HepG2 (cell line): ENCODE measurements at regions not wholly inside any gene's neighbourhood (a gene's known extent, or its start where the extent isn't known, plus 50 kb on each side); places are given as distances from the start of the nearest gene placed in this dataset.

ENCODE experiments used
- ATAC-seq: fragments of 200-7000 bp; cut with Tn5 transposase; 3 replicates; pipeline ENCODE4 v1.9.1; 2020; ENCODE audit warnings: mild to moderate bottlenecking, moderate library complexity
- BruUV-seq: library from RNA; stranded (reverse); fragments of 400-500 nt; replicated peaks from 2 replicates; lab custom pipeline; 2021; lab: Mats Ljungman, UMichigan
- CTCF ChIA-PET: fragments of 300-600 bp; formaldehyde crosslinking; extraction: SDS; loops from one replicate; lab custom pipeline; 2021; ENCODE audit warnings: low total read pairs, inconsistent platforms, low intra/inter-chr PET ratio; lab: Yijun Ruan, JAX
- POLR2A ChIA-PET: fragments of 350-600 bp; sonication (Branson Sonifier 250); formaldehyde crosslinking; loops from one replicate; lab custom pipeline; 2020; ENCODE audit warnings: antibody characterized with exemption, inconsistent platforms; lab: Yijun Ruan, JAX
- DNase-seq: peaks from one replicate; pipeline ENCODE4 v3.0.0-alpha.2; 2015; ENCODE audit warnings: low spot score
- FAIRE-seq: peaks from 3 replicates; lab custom pipeline; 2011; peaks lifted over from hg19 to GRCh38; lab: Jason Lieb, UNC
- H2AFZ ChIP-seq: one replicate; pipeline ENCODE4 v1.6.1; 2011; ENCODE audit warnings: low read length, inconsistent platforms
- H3K27ac ChIP-seq: fragments of 300-600 bp; 3 replicates; pipeline ENCODE4 v1.8.0; 2011; ENCODE audit warnings: mixed run types, mild to moderate bottlenecking, mixed read lengths, low read length, inconsistent platforms; ENCODE audit not compliant: insufficient read depth; ENCODE audit errors: extremely low read length
- H3K27me3 ChIP-seq, 2 experiments: fragments of 200-600 bp in 1 of 2; 2 replicates in 1 of 2; 3 replicates in 1 of 2; pipeline versions ENCODE4 v1.6.0 to v1.8.0; 2011; ENCODE audit warnings: low read length in 2 of 2, mild to moderate bottlenecking in 2 of 2, moderate library complexity in 2 of 2, inconsistent platforms in 1 of 2; ENCODE audit not compliant: insufficient read depth in 2 of 2, control insufficient read depth in 1 of 2
- H3K36me3 ChIP-seq, 2 experiments: fragments of 200-600 bp in 1 of 2; replicated peaks in 1 of 2; 2 replicates in 1 of 2; 3 replicates in 1 of 2; pipeline versions ENCODE4 v1.5.1 to v1.8.0; 2011; ENCODE audit warnings: low read length in 2 of 2, inconsistent platforms in 1 of 2; ENCODE audit not compliant: insufficient read depth in 2 of 2, control insufficient read depth in 1 of 2
- H3K4me1 ChIP-seq: 2 replicates; pipeline ENCODE4 v1.5.1; 2012; ENCODE audit warnings: low read length, inconsistent platforms; ENCODE audit not compliant: insufficient read depth
- H3K4me2 ChIP-seq: 2 replicates; pipeline ENCODE4 v1.6.0; 2011; ENCODE audit warnings: low read depth, low read length, inconsistent platforms
- H3K4me3 ChIP-seq, 3 experiments: fragments of 200-600 bp in 1 of 3; sonication (generic), shearing (Covaris generic) in 1 of 3; replicated peaks in 1 of 3; 2 replicates each; pipeline ENCODE4 v1.5.1; 2011 to 2016; ENCODE audit warnings: low read length in 3 of 3, inconsistent platforms in 2 of 3, low read depth in 2 of 3, mild to moderate bottlenecking in 2 of 3, control low read depth in 1 of 3, mixed read lengths in 1 of 3; ENCODE audit not compliant: insufficient read depth in 1 of 3
- H3K79me2 ChIP-seq: one replicate; pipeline ENCODE4 v1.6.1; 2011; ENCODE audit warnings: low read length, inconsistent platforms; ENCODE audit not compliant: insufficient read depth
- H3K9ac ChIP-seq: 2 replicates; pipeline ENCODE4 v1.6.0; 2011; ENCODE audit warnings: mild to moderate bottlenecking, low read depth, low read length, inconsistent platforms; ENCODE audit not compliant: insufficient read depth
- H3K9me3 ChIP-seq: 2 replicates; pipeline ENCODE4 v1.5.1; 2012; ENCODE audit warnings: mild to moderate bottlenecking, low read length
- H4K20me1 ChIP-seq: 2 replicates; pipeline ENCODE4 v1.6.0; 2011; ENCODE audit warnings: inconsistent platforms, mild to moderate bottlenecking, low read length, moderate library complexity; ENCODE audit not compliant: insufficient read depth
- E2F1 ChIP-seq: sonication (generic); formaldehyde crosslinking; IDR thresholded peaks from 2 replicates; pipeline ENCODE4 v1.5.0; 2020; ENCODE audit warnings: missing genetic modification reagents
- FOXM1 ChIP-seq: sonication (generic); formaldehyde crosslinking; IDR thresholded peaks from 2 replicates; pipeline ENCODE4 v1.5.0; 2020; ENCODE audit warnings: missing genetic modification reagents
- RARG ChIP-seq: sonication (generic); formaldehyde crosslinking; IDR thresholded peaks from 2 replicates; pipeline ENCODE4 v1.4.0; 2020; ENCODE audit warnings: low read depth, mild to moderate bottlenecking, missing genetic modification reagents
- STAG1 ChIP-seq: sonication (generic); formaldehyde crosslinking; IDR thresholded peaks from 2 replicates; pipeline ENCODE4 v1.4.0; 2020; ENCODE audit warnings: missing genetic modification reagents
- ZNF296 ChIP-seq: sonication (generic); formaldehyde crosslinking; conservative IDR thresholded peaks from 2 replicates; pipeline ENCODE4 v1.5.0; 2020; ENCODE audit warnings: mild to moderate bottlenecking, missing genetic modification reagents
- ZNF318 ChIP-seq: sonication (generic); formaldehyde crosslinking; IDR thresholded peaks from 2 replicates; pipeline ENCODE4 v1.4.0; 2020; ENCODE audit warnings: mild to moderate bottlenecking, missing genetic modification reagents
- ZNF446 ChIP-seq: sonication (generic); formaldehyde crosslinking; IDR thresholded peaks from 2 replicates; pipeline ENCODE4 v1.5.0; 2020; ENCODE audit warnings: mild to moderate bottlenecking, missing genetic modification reagents
- WGBS: methylation state at CpG from one replicate; pipeline ENCODE4 v1.1.6; 2017; ENCODE audit warnings: low lambda C conversion rate; 5-methylcytosine and 5-hydroxymethylcytosine counted together
- in situ Hi-C: cut with HindIII; loops from 2 replicates; pipeline ENCODE4 v1.10.0; 2017; ENCODE audit warnings: low pct_unique_long_range_greater_than_20kb; ENCODE audit not compliant: extremely low pct_ligation_motif_present
- intact Hi-C: fragments of 100-400 bp; cut with micrococcal nuclease; formaldehyde crosslinking; loops from one replicate; pipeline ENCODE4 v1.10.0; 2022; ENCODE audit not compliant: unreplicated experiment
- TF ChIP-seq, protein P1 (sequence below): sonication (generic); formaldehyde crosslinking; IDR thresholded peaks from 2 replicates; pipeline ENCODE4 v1.5.1; 2020; ENCODE audit warnings: mild to moderate bottlenecking, missing genetic modification reagents, borderline replicate concordance

DNA sequence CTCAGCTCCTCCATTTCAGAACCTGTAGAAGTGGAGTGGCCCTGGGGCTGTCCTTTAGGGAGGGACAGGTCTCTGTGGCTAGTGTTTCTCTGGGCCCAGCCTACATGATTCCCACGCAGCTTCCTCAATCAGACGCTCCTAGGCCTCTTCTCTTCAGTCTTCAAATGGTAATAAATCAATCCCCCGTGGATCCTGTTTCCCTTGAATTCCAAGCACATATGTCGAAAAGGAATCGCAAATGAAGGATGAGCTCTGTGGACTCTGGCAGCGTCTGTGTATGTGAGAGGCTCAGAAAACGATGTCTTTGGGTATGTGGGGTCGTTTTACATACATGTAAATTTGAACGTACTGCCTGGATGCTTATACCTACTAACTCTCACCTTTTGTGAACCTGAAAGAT lies 98.5 kb upstream of the ST8SIA3 start (continued):
- TF ChIP-seq, protein P1, sequence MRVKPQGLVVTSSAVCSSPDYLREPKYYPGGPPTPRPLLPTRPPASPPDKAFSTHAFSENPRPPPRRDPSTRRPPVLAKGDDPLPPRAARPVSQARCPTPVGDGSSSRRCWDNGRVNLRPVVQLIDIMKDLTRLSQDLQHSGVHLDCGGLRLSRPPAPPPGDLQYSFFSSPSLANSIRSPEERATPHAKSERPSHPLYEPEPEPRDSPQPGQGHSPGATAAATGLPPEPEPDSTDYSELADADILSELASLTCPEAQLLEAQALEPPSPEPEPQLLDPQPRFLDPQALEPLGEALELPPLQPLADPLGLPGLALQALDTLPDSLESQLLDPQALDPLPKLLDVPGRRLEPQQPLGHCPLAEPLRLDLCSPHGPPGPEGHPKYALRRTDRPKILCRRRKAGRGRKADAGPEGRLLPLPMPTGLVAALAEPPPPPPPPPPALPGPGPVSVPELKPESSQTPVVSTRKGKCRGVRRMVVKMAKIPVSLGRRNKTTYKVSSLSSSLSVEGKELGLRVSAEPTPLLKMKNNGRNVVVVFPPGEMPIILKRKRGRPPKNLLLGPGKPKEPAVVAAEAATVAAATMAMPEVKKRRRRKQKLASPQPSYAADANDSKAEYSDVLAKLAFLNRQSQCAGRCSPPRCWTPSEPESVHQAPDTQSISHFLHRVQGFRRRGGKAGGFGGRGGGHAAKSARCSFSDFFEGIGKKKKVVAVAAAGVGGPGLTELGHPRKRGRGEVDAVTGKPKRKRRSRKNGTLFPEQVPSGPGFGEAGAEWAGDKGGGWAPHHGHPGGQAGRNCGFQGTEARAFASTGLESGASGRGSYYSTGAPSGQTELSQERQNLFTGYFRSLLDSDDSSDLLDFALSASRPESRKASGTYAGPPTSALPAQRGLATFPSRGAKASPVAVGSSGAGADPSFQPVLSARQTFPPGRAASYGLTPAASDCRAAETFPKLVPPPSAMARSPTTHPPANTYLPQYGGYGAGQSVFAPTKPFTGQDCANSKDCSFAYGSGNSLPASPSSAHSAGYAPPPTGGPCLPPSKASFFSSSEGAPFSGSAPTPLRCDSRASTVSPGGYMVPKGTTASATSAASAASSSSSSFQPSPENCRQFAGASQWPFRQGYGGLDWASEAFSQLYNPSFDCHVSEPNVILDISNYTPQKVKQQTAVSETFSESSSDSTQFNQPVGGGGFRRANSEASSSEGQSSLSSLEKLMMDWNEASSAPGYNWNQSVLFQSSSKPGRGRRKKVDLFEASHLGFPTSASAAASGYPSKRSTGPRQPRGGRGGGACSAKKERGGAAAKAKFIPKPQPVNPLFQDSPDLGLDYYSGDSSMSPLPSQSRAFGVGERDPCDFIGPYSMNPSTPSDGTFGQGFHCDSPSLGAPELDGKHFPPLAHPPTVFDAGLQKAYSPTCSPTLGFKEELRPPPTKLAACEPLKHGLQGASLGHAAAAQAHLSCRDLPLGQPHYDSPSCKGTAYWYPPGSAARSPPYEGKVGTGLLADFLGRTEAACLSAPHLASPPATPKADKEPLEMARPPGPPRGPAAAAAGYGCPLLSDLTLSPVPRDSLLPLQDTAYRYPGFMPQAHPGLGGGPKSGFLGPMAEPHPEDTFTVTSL = no peak
- TF ChIP-seq ZNF446 (CRISPR knock-in tag) (no peak), FOXM1 (CRISPR knock-in tag) (no peak), E2F1 (CRISPR knock-in tag) (no peak), ZNF296 (CRISPR knock-in tag) (no peak), STAG1 (no peak)

DNA sequence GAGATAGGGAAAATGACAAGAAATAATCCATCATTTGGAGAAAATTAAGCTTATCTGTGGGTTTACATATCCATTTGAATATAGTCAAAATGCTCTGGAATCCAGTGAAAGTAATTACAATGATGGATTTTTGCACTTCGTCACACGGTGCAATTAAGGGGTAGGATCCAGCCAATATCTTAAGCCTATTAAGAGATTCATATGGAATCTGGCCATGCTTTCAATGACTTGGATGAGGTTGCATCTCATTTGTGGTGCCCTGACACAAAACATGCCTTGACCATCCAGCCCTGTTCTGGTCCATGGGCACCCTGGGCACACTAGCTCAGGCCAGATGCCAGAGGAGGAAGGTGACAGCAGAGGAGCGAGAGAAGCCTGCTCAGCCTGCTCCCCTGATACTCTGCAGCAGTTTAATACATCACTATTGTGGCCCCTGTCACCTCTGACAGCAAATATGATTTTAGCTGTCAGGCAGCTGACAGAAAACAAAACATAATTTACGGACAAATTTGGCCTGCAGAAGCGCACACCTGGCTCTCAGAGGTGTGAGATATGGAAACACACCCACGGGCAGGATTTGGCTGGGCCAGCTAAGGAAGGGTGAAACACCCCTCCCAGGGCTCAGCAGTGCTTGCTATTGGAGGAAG lies 94.1 kb upstream of the ST8SIA3 start:
- Histone ChIP-seq H3K4me3 (no peak overlapping the region), H3K79me2 (no peaks in the 10 kb centered on the region), H2AFZ (no peak overlapping the region), H3K9ac (no peak overlapping the region), H3K4me1 (no peaks in the 10 kb centered on the region), H3K36me3 (no peaks in the 10 kb centered on the region), H3K4me2 (no peak overlapping the region), H3K27me3 (no peaks in the 10 kb centered on the region), H3K9me3 (no peaks in the 10 kb centered on the region), H3K27ac (no peak overlapping the region), H4K20me1 (no peaks in the 10 kb centered on the region)
- intact Hi-C loops (no loop called here), in situ Hi-C loops (no loop called here)
- FAIRE-seq (no peak), ATAC-seq (no peak), DNase-seq (no peak)
- 29% methylated on average over 6 of the region's 6 CpGs for whole genome bisulfite sequencing
- no TSS peak for BruUV-seq
- CTCF ChIA-PET = no interaction called here
- POLR2A ChIA-PET = no interaction called here
- no peak for TF ChIP-seq RARG (CRISPR knock-in tag)
- TF ChIP-seq ZNF318 (CRISPR knock-in tag) = no peak
